ENCODE measurements at regions not wholly inside any gene's neighbourhood (a gene's known extent, or its start where the extent isn't known, plus 50 kb on each side); places are given as distances from the start of the nearest gene placed in this dataset.
"Not testable (repeated sequence)": the region's sequence is repeated elsewhere in the genome, so short reads cannot be mapped to it uniquely, and the experiment has no call there.

DNA sequence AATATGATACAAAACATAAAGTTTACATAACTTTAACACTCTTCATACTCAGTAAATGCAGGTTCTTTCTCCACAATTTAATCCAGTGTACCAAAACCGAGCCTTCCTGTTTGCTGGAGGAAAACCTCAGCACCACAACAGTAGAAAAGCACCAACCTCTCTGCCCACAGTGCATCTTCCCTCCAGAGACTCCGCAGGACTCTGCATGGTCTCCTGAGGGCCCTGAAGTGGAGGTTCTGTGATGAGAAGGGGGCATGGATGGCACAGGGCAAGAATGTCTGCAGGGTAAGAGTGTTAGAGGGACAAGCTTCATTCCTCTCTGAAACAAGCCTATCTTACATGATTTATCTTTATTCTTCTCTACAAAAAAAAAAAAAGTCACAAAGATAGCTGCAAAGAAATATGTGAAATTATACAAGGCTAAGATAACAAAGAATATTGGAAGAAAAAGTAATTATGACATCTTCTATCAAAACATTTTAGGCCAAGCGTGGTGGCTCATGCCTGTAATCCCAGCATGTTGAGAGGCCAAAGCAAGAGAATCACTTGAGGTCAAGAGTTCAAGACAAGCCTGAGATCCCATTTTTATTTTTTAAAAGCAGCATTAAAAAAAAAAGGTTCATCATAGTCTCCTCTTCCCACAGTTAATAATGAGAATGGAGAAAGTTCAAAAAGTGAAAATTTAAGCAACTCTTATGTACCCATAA is 102.0 kb downstream of the VPREB1 start:
- DNase-seq (ENCODE audit: low read depth): no peak

DNA sequence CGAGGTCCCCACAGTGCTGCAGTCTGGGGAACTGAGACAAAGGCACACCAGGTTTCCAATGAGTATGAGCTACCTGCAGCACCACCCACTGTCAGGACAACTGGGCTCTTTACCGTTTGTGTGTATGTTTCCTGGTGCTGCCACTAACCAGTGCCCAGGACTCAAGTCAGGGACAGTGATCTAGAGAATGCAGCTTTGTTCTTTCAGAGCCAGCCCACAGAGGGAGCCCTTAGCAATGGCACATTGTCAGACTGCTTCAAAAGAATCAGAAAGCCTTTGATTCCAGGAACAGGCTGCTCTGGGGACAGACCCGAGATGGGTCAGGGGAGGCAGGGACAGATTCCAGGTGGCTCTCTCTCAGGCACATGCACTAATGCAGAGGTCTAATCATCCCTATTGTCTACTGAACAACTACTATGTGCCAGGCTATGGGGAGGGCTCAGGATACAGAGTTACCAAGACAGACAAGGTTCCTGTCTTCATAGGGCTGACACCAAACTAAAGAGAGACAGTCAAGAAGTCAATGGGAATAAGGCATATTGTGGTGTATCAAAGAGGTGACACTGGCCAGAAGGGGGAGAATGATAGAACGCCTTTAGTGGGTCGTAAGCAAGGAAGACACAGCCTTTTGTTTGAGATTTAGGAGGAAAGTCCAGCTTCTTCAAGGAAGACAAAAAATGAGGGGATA is 103.7 kb downstream of the VPREB1 start:
- DNase-seq (ENCODE audit: low read depth): no peak

DNA sequence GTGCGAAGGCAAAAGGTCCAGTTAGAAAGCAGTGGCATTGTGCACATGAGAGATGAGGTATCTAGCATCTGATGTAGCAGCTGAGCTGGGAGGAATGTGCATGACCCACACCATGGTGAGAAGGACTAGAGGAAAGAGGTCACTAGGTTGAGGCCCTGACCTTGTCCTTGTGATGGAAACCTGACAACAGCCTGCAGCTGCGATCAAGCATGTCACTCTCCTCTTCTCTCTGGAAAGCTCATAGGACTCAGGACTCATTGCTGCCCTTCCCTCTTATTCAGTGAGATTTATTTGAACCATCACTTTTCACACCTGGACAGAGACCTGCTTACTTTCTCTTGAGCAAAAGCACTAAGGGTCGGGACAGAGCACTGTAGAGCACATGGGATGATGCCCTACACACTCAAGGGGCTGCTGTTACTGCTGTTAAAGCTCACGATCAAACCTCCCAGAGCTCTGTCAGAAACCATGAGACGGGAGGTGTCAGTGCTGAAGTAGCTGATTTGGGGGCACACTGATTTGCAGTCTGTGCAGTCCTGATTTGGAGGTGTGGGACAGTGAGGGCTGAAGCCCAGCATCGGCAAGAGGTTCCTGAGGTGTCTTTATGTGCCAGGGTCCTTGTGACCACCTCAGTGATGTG is 104.3 kb downstream of the VPREB1 start:
- DNase-seq (ENCODE audit: low read depth): no peak

DNA sequence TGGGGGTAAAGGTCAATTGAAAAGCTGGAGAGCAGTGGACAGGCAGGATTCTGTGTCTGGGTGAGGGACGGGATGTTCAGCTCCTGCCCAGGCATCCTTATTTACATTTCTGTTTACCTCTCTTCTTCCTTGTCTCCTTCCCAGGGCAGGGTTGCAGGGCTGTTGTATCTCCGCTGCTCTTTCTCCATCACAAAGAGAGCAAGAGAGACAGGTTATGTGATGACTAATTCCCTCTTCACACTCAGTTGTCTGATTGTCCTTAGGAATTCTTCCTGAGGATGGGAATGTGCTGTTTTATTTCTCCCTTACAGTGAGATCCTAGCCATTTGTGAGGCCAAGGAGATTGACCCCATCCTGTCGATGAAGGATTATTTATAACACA is 104.9 kb downstream of the VPREB1 start:
- DNase-seq (ENCODE audit: low read depth): no peak

DNA sequence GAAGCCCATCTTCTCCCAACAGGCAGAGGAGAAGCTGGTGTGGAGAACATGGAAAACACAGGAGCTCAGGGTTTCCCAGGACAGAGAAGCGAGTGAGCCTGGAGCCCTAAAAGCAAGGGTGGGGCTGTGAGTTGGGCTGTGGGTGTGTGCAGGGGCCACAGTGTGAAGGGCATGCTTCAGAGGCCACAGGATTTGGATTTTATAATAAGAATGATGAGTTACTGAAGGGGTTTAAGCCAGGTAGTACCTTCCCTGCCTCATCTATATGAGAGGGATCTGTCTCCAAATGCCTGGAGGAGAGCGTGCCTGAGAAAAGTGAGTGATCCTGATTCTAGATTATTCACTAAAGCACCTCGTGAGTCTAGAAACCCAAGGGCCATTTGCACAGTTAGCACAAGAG is 106.8 kb downstream of the VPREB1 start:
- DNase-seq (ENCODE audit: low read depth): no peak

DNA sequence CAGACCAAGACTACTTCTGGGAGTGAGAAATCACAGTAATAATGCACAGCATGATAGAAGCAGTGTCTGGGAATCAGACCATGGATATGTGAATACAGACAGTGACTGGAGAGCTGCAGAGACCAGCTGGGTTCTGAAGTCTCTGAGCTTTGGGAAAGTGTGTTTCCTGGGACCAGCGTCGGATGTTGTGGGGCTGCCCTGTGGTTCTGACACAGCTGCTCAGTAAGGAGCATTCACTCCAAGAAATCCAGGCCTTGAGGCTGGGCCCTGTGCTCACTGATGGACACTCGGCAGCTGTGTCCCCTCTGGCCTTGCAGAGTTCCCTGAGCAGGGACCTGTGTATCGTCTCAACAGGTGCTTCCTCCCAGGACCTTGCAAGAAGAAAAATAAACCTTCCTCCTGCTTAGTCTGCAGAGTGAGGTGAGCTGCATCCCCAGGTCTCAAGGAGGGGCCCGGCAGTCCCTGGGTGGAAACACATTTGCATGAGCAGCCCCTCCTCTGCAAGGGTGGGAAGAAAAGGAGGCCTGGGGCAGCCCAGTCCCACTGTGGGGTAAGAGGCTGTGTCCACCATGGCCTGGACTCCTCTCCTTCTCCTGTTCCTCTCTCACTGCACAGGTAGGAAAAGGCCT is 107.9 kb downstream of the VPREB1 start:
- no peak for DNase-seq (ENCODE audit: low read depth)

DNA sequence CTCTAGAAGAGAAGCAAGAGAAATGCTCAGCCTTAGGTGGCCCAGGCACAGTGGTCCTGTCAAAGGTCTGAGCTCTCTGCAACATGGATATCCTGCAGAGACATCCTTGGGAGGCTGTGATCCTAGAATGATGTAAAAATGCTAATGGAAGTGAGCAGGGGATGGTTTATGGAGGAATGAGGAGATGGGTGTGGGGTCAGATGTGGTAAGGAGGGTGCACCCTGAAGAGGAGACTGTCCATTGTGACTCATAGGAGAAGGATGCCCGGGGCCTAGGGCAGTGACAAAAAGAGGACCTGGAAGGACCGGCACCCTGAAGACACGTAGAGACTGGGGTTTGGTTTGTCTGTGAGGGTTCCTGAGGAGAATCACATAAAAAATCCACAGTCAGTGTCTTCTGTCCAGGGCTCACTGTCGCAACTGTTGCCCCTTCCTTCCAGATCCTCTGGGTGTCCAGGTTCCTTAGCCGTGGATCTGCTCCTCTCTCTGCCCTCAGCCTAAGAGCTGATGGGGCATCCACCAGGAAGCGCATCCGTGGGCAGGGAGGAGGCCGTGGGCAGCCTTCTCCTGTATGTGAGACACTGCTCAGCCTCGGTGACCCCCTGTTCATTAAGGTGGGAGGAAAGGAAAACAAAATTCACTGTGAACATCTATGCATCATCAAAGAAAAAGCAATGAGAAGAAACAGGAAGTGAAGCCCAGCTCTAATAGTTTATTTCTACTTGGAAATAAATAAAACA is 110.7 kb downstream of the VPREB1 start:
- no peak for DNase-seq (ENCODE audit: low read depth)

DNA sequence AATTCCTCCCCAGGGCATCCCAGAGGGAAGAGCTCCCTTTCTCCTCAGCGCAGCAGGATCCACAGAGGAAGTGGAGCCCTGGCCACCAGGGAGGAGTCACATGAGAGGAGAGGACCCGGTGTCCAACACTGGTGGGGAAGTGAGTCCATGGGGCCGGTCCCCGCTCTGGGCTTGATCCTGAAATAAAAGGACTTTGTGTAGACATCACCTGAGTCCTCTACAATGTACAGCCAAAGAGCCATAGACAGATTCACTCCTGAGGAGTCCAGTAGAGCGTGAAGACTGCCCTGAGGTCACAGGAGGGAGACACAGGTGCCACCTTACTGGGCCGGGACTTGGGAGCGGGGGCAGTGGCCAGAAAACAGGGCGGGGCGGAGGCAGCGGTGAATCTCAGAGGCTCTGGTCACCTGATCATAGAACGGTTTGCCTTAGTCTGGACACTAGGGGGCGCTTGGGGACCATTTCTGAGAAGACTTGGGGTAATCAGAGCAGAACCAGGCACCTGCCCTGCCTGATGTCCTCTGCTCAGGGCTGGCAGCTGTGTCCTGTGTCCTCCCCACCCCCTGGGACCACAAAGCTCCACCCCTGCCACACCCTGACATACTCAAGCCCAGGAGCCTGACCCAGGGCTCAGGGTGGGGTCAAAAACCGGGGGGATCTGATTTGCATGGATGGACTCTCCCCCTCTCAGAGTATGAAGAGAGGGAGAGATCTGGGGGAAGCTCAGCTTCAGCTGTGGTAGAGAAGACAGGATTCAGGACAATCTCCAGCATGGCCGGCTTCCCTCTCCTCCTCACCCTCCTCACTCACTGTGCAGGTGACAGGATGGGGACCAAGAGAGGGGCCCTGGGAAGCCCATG is 112.7 kb downstream of the VPREB1 start:
- DNase-seq (ENCODE audit: low read depth): peak; percentile 70

DNA sequence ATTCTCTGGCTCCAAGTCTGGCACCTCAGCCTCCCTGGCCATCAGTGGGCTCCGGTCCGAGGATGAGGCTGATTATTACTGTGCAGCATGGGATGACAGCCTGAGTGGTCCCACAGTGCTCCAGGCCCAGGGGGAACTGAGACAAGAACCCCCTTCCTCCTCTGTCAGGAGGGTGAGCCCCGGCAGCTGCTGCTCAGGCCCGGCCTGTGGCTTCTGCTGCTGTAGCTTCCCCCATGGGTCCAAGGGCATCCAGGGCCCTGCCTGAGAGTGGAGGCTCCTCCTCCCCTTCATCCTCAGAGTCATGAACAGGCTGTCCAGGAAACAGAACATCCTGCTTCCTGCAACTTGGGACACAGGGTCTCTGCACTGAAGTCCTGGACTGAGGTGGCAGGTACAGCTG is 113.6 kb downstream of the VPREB1 start:
- no peak for DNase-seq (ENCODE audit: low read depth)

DNA sequence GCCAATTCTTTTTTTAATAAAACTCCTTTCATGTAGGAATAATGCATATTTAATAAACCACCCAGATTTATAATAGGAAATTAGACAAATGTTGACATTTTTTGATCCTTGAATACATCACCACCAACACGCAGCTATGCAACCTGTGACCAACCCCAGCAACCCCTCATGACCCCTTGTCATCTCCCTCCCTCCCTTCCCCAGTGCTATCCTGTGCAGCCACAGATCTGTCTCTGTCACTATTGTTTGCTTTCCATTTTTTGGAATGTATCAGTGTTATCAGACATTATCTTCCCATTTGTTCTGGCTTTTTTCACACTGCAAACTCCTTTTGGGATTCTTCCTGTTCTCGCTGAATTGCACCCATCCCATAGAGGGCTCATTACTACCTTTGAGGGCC is 114.1 kb downstream of the VPREB1 start:
- DNase-seq (ENCODE audit: low read depth): no peak

DNA sequence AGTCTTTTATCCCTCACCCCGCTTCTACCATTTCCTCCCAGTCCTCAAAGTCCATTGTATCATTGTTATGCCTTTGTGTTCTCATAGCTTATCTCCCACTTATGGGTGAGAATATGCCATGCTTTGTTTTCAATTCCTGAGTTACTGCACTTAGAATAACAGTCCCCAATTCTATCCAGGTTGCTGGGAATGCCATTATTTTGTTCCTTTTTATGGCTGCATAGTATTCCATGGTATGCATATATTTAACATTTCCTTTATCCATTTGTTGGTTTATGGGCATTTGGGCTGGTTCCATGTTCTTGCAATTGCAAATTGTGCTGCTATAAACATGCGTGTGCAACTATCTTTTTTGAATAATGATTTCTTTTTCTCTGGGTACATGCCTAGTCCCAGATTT is 114.9 kb downstream of the VPREB1 start:
- DNase-seq (ENCODE audit: low read depth): no peak

DNA sequence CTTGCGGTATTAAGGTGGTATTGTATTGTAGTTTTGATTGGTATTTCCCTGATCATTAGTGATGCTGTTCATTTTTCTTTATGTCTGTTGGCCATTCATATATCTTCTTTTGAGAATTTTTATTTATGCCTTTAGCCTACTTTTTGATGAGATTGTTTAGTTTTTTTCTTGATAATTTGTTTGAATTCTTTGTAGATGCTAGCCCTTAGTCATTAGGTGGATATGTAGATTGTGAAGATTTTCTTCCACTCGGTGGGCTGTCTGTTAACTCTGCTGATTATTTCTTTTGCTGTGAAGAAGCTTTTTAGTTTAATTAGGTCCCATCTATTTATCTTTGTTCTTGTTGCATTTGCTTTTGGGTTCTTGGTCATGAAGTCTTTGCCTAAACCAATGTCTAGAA is 115.4 kb downstream of the VPREB1 start:
- DNase-seq (ENCODE audit: low read depth): no peak

DNA sequence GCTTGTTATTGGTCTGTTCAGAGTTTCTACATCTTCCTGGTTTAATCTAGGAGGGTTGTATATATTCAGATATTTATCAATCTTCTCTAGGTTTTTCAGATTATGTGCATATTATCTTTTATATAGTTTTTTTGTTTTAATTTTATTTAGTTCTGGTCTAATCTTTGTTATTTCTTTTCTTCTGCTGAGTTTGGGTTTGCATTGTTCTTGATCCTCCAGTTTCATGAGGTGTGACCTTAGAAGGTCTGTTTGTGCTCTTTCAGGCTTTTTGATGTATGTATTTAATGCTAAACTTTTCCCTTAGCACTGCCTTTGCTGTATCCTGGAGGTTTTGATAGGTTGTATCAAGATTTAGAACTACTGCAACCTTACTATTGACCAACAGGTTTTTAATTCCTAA is 117.7 kb downstream of the VPREB1 start:
- DNase-seq (ENCODE audit: low read depth): no peak

DNA sequence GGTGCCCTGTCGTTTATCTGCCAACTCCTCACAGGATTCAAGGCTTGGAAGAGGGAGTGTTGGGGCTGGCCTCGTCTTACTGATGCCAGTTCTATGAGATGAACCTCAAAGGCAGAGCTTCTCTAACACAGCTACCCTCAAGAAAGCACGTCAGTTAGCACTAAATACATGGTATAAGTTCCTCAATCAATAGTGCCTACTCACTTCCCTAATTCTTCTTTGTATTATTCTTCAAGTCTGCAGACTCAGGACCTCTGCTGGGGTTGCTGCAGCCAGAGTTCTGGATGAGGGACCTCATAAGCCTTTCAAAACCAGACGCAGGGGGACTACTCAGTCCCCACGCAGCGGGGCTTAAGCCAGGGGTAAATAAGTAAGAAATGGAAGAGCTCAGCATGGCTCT is 118.3 kb downstream of the VPREB1 start:
- no peak for DNase-seq (ENCODE audit: low read depth)

DNA sequence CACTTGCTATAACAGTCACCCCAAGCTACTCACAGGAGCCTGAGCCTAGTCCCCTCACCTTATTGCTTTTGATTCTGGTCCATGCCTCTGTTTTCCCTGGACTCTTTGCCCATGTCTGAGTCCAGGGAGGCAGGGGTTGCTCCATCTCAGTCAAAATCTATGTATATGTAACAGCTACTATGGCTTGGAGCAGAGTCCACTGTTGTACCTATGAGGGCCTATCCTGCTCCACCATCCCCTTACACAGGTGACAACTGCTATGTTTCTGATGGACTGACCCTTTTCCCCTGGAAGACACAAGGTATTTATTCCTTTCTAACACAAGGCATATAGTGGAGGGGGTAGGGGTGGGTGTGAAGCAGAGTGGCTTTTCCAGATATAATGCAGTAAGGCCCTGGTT is 119.6 kb downstream of the VPREB1 start:
- DNase-seq (ENCODE audit: low read depth): no peak

DNA sequence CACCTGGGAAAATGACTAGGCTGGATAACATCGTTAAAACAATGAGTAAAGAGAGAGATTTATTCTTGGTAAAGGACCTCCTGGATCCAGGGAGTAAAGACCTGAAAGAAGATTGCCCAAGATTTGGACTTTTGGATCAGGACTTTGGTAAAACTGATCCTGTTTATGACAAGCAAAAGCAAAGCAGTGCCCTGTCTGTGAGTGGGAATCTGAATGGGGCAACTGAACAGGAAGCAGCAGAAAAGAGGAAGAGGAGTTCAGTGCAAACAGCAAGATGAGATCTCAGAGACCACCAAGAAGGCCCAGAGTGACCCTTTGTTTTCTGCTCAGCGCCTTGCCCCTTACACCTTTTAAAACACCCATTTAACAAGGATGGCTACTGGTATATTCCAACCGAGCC is 122.0 kb downstream of the VPREB1 start:
- DNase-seq (ENCODE audit: low read depth): no peak

DNA sequence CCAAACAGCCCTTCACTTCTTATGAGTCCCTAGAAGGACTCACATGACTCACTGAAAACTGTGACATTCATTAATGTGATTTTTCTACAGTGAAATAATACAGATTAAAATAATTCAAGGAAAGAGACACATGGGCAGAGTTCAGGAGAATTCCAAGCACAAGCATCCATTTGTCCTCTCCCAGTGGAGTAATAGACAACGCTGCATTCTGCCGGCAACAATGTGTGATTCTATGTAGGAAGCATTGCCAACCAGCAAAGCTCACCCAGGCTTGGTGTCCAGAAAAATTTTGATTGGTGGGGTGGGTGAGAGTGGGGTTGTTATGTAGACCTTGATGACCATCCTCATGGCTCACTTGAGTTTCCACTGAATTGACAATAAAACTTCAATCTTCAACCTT is 123.9 kb downstream of the VPREB1 start:
- no peak for DNase-seq (ENCODE audit: low read depth)

DNA sequence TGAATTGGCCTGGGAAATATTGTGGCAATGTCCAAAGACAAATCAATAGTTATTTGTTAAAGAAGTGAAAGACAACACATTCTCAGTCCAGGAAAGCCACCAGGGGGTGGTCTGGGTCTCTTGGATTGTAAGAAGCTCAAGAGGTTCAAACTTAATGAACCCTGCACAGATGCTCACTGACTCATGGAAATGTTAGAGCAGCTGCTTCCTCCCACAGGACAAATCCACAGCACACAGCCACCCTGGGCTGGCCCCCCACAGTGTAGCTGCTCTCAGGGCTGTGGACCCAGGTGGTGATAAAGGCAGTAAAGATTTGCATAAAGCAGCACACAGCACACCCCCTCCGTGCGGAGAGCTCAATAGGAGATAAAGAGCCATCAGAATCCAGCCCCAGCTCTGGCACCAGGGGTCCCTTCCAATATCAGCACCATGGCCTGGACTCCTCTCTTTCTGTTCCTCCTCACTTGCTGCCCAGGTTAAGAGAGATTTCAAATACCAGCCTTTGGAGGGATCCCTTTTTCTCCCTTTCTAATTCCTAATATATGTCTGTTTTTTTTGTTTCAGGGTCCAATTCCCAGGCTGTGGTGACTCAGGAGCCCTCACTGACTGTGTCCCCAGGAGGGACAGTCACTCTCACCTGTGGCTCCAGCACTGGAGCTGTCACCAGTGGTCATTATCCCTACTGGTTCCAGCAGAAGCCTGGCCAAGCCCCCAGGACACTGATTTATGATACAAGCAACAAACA is 124.8 kb downstream of the VPREB1 start:
- DNase-seq (ENCODE audit: low read depth): not testable (repeated sequence)

DNA sequence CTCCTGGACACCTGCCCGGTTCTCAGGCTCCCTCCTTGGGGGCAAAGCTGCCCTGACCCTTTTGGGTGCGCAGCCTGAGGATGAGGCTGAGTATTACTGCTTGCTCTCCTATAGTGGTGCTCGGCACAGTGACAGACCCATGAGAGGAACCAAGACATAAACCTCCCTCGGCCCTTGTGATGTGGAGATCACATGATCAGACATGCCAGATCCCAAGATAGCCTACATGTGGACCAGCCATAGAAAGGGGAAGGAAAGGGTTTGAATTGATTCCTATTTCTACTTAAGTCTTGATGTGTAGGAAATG is 125.3 kb downstream of the VPREB1 start:
- DNase-seq (ENCODE audit: low read depth): no peak

DNA sequence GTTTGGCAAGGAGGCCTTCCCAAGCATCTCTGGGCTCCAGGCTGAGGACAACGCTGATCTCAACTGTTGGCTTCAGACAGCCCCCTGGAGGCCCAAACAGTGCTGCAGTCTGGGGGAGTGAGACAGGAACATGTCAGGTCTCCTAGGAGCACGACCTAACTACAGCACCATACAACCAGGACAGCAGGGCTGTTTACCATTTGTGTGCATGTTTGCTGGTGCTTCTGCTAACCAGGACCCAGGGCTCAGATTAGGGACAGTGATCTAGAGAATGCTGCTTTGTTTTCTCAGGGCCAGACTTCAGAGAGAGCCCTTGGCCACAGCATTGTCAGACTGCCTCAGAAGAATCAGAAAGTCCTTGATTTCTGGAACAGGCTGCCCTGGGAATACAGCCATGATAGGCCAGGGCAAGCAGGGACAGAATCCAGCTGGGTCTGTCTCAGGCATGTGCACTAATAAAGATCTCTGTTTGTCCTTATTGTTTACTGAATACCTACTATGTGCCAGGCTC is 126.5 kb downstream of the VPREB1 start:
- no peak for DNase-seq (ENCODE audit: low read depth)

DNA sequence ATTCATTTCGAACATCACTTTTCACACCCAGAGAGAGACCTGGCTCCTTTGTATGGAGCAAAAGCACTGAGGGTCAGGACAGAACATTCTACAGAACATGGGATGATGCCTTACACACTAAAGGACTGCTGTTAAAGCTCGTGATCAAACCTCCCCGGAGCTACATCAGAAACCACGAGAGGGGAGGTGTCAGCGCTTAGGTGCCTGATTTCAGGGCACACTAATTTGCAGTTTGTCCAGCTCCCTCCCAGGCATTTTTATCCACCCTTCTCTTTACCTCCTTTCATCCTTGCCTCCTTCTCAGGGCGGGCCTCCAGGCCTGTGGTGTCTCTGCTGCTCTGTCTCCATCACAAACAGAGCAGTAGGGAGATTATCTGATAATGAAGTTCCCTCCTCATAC is 127.5 kb downstream of the VPREB1 start:
- DNase-seq (ENCODE audit: low read depth): no peak

All from stimulated activated CD8-positive, alpha-beta memory T cell treated with anti-CD3 and anti-CD28 coated beads, Interleukin-4, amount 100 ng/mL, for 24 hours (primary cell).